RPMI8226 (cell line): ENCODE measurements at regions not wholly inside any gene's neighbourhood (a gene's known extent, or its start where the extent isn't known, plus 50 kb on each side); places are given as distances from the start of the nearest gene placed in this dataset.
"Not testable (repeated sequence)": the region's sequence is repeated elsewhere in the genome, so short reads cannot be mapped to it uniquely, and the experiment has no call there.

Experiments used
- DNase-seq: peaks from one replicate; pipeline ENCODE4 v3.0.0-alpha.2; 2015

GRCh38 chr7:52695973-52696595, 339.3 kb upstream of the POM121L12 start:
- peak; percentile 41 for DNase-seq

DNA sequence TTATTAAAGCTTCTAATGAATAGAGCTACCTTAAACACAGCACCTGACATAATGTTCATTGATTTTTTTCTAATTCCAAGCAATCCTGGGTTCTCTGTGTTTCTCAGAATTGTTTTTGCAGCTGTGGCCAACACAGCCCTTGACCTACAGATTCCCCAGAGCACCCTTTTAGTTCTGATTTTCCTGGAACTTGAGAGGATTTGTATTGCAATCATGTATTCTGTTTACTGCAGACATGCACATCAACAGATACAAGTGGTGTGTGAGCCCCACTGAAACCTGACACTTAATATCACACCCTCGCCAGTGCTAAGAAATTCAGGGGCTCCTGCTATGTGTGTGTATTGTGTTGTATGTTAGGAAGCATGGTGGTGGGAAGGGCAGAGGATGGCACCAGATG, 344.2 kb upstream of the POM121L12 start:
- no peak for DNase-seq

DNA sequence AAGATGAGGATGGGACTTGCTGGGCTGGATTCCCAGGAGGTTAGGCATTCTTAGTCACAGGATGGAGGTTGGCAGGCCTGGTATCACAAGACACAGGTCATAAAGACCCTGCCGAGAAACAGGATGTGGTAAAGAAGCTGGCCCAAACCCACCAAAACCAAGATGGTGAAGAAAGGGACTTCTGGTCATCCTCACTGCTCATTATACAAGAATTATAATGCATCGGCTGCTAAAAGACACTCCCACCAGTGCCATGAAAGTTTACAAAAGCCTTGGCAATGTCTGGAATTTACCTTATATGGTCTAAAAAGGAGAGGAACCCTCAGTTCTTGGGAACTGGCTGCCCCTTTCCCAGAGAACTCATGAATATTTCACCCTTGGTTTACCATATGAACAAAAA, 345.5 kb upstream of the POM121L12 start:
- DNase-seq, result no peak

- no peak for DNase-seq
Observed at GRCh38 chr7:52685333-52685732, 350.1 kb upstream of the POM121L12 start.

GRCh38 chr7:52684388-52684787, 351.0 kb upstream of the POM121L12 start:
- DNase-seq, result no peak

GRCh38 chr7:52682993-52683392, 352.4 kb upstream of the POM121L12 start:
- no peak for DNase-seq

GRCh38 chr7:52670608-52671225, 364.7 kb upstream of the POM121L12 start:
- DNase-seq, result no peak

GRCh38 chr7:52669031-52669430, 366.4 kb upstream of the POM121L12 start:
- DNase-seq, result no peak

DNA sequence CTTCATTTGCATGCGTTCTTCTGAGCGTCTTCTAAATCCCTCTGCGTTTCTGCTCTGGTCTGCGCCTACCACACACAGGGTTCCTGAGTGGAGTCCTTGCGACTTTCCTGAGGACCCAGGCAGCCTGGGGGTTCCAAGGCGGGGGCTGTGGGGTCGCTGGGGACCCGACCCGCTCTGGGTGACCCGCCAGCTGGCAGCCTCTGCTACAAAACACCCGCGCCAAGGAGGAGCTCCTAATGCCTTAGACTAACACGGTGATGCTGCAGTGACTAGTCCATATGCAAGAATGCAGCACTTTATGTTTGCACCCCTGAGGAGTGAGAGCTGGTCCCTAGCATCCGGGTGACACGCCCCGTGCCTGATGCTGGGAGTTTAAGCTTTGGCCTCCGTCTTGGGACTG, 367.0 kb upstream of the POM121L12 start:
- DNase-seq, result no peak

GRCh38 chr7:52659178-52659577, 376.3 kb upstream of the POM121L12 start:
- no peak for DNase-seq

DNA sequence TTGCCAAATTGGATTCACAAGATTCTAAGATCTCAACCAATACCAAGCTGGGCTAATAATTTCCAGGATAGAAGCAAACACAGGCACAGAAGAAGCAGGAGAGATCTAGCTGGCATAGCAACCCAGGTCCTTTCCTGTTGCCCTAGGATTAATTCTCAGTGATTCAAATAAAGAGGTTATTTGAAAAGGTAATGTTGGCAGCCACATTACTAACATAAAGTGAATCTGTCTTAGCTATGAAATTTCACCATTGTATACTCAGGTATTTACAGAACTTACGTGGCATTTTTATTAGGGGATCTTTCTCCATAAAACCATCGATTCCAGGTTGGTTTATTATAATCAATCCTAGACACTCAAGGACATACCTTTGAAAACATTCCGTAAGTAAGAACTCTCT, 379.3 kb upstream of the POM121L12 start:
- no peak for DNase-seq

- DNase-seq, result no peak
Observed at GRCh38 chr7:52652621-52653020, 382.8 kb upstream of the POM121L12 start.

GRCh38 chr7:52648872-52649271, 386.6 kb upstream of the POM121L12 start:
- DNase-seq, result no peak

DNA sequence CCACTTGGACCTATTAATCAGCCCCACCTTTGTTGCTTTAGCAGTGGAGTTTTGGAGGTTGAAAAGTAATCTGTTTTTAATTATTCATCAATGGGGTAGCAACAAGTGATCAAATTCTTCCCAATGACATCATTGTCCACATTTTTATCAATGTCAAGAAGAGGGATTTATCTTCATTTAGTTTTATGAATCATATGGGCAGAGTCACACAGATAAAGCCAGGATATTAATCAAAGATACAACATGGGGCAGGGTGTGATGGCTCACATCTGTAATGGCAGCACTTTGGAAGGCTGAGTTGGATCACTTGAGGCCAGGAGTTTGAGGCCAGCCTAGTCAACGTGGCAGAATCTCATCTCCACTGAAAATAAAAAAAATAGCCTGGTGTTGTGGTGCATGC, 388.4 kb upstream of the POM121L12 start:
- no peak for DNase-seq

DNA sequence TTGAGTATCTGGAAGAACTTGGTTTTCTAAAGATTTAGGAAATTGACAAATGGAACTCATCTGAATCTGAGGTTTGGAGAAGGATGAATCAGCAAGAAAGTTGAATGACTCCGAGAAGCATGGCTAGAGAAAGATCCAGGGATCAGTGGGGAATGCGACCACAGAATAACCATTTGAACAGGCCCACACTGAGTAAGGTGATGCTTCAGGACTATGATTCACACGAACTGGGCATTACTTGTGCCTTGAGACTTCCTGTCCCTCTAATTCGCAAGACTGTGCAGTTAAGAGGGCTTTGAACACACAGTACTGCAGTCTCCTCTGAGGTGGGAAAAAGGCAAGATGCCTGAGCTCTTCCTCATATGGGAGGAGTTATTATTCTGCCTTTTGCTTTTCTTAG, 395.5 kb upstream of the POM121L12 start:
- no peak for DNase-seq

GRCh38 chr7:52639126-52639525, 396.3 kb upstream of the POM121L12 start:
- no peak for DNase-seq

GRCh38 chr7:52635021-52635420, 400.4 kb upstream of the POM121L12 start:
- DNase-seq, result no peak

GRCh38 chr7:52620849-52621248, 414.6 kb upstream of the POM121L12 start:
- DNase-seq, result no peak

GRCh38 chr7:52616552-52616951, 418.9 kb upstream of the POM121L12 start:
- DNase-seq, result no peak

- DNase-seq, result no peak
Observed at GRCh38 chr7:52615021-52615695, 420.3 kb upstream of the POM121L12 start.

DNA sequence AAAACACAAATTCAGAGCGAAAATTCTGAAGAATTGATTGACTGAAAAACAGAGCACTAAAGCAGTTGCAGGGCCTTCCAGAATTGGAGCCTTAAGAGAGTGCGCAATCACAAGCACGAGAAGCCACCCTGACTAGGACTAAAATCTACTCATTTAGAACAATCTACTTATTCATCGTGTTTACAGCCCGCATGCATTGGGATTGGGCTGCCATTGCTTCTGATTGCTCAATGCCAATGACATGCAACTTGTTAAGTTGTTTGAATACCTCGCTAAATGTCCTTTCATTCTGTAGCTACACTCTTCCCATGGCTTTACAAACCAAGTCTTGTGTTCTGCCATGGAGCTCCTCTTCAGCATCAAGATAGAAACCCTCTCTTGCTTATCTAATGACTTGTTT, 425.9 kb upstream of the POM121L12 start:
- DNase-seq, result no peak

DNA sequence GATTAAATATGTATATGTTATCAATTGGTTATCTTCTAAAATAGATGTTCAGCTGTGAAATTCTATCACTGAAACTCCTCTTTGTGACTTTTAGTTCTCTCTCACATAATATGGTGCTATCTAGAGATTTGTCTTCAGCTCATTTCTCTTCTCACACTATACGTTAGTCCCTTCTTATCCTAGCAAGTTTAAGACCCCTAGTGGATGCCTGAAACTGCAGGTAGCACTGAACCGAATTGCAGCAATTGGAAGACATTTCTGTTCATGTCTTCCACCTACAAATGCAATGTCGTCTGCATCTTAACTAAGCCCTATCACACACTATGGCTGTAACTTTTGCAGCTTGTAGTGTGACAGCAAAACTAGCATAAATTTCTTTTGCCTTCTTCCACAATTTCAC, 442.7 kb upstream of the POM121L12 start:
- no peak for DNase-seq

GRCh38 chr7:52586704-52587103, 448.7 kb upstream of the POM121L12 start:
- DNase-seq, result no peak

DNA sequence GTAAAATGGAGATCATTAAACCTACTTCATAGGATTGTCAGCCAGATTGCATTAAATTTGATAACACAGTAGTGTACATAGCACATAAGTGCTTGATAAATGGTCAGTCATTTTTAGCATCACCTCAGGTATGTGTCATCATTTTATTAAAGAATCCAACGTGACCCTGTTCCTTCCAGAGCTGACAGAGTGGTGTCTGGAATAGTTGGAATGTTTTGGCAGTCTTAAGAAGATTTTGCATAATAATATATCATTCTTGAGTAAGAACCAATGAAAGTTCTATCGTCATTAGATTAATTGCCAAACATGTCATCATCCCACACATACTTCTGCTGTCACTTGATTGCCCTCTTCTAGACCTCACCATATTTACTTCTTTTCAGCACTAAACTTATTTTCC, 451.4 kb upstream of the POM121L12 start:
- DNase-seq, result no peak

DNA sequence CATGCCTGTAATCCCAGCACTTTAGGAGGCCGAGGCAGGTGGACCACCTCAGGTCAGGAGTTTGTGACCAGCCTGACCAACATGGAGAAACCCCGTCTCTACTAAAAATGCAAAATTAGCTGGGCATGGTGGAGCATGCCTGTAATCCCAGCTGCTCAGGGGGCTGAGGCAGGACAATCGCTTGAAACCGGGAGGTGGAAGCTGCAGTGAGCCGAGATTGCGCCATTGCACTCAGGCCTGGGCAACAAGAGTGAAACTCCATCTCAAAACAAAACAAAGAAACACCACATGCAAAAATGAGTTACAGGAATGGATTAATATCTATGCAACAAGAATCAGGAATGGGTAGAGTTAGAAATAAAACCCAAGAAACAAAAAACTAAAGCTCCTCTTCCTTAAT, 462.3 kb upstream of the POM121L12 start:
- DNase-seq, result not testable (repeated sequence)
